Amniotic epithelial cell (primary cell): ENCODE measurements at regions not wholly inside any gene's neighbourhood (a gene's known extent, or its start where the extent isn't known, plus 50 kb on each side); places are given as distances from the start of the nearest gene placed in this dataset.
A peak's percentile ranks its signal among the peaks of the same experiment; 100 is the strongest.
"Not testable (repeated sequence)": the region's sequence is repeated elsewhere in the genome, so short reads cannot be mapped to it uniquely, and the experiment has no call there.

ENCODE experiments used
- DNase-seq: peaks from one replicate; pipeline ENCODE4 v3.0.0-alpha.2; 2010; ENCODE audit warnings: low read depth

GRCh38 chr5:39753747-39754146, 329.0 kb upstream of the DAB2 start:
- not testable (repeated sequence) for DNase-seq

- peak; percentile 26 for DNase-seq
Measured at GRCh38 chr5:39750661-39751060, 325.9 kb upstream of the DAB2 start.

GRCh38 chr5:39742916-39743315, 318.1 kb upstream of the DAB2 start:
- DNase-seq = no peak

- DNase-seq = no peak
Measured at GRCh38 chr5:39740404-39740803, 315.6 kb upstream of the DAB2 start.

- DNase-seq = no peak
Measured at GRCh38 chr5:39732166-39732565, 307.4 kb upstream of the DAB2 start.

GRCh38 chr5:39730699-39731098, 305.9 kb upstream of the DAB2 start:
- DNase-seq = no peak

GRCh38 chr5:39730006-39730405, 305.2 kb upstream of the DAB2 start:
- DNase-seq = no peak

- DNase-seq = no peak
Measured at GRCh38 chr5:39726467-39726866, 301.7 kb upstream of the DAB2 start.

- DNase-seq = no peak
Measured at GRCh38 chr5:39721394-39721793, 296.6 kb upstream of the DAB2 start.

GRCh38 chr5:39720136-39720535, 295.4 kb upstream of the DAB2 start:
- no peak for DNase-seq

GRCh38 chr5:39717176-39717897, 292.6 kb upstream of the DAB2 start:
- no peak for DNase-seq

GRCh38 chr5:39716532-39717028, 291.8 kb upstream of the DAB2 start:
- peak; percentile 67 for DNase-seq

- DNase-seq = peak; percentile 64
Measured at GRCh38 chr5:39714036-39714698, 289.4 kb upstream of the DAB2 start.

GRCh38 chr5:39713250-39713916, 288.6 kb upstream of the DAB2 start:
- DNase-seq = peak; percentile 33

- no peak for DNase-seq
Measured at GRCh38 chr5:39712316-39713249, 287.8 kb upstream of the DAB2 start.

GRCh38 chr5:39711821-39712220, 287.0 kb upstream of the DAB2 start:
- DNase-seq = peak; percentile 15

GRCh38 chr5:39709032-39709431, 284.3 kb upstream of the DAB2 start:
- no peak for DNase-seq

- DNase-seq = peak; percentile 51
Measured at GRCh38 chr5:39702928-39703327, 278.1 kb upstream of the DAB2 start.

- peak; percentile 86 for DNase-seq
Measured at GRCh38 chr5:39700523-39700922, 275.7 kb upstream of the DAB2 start.

- peak; percentile 58 for DNase-seq
Measured at GRCh38 chr5:39698838-39699560, 274.2 kb upstream of the DAB2 start.

- no peak for DNase-seq
Measured at GRCh38 chr5:39697881-39698280, 273.1 kb upstream of the DAB2 start.
